ENCODE measurements at regions not wholly inside any gene's neighbourhood (a gene's known extent, or its start where the extent isn't known, plus 50 kb on each side); places are given as distances from the start of the nearest gene placed in this dataset.
"Not testable (repeated sequence)": the region's sequence is repeated elsewhere in the genome, so short reads cannot be mapped to it uniquely, and the experiment has no call there.

GRCh38 chr6:19723545-19723944 is 113.6 kb upstream of the ID4 start:
- no peak overlapping the region for H3K4me3 ChIP-seq (ENCODE audit: low read depth, low read length)
- TF ChIP-seq CTCF (IDR thresholded peaks at IDR 0.05; ENCODE audit: insufficient read depth, low read length, missing control alignments), result no peak
- DNase-seq (ENCODE audit: low read depth, low spot score), result peak; percentile 86
- CTCF ChIA-PET, result no interaction called here
- POLR2A ChIA-PET, result interaction anchor here (1.2 kb wide), 1 partner anchor 114 kb away, joined by 5 read pairs; the partner anchor contains the start of gene ID4

- DNase-seq (ENCODE audit: low read depth, low spot score); CTCF ChIA-PET; POLR2A ChIA-PET; H3K4me3 ChIP-seq (ENCODE audit: low read depth, low read length): not testable (repeated sequence)
Measured at GRCh38 chr6:19725436-19725835, 111.7 kb upstream of the ID4 start.

- CTCF ChIA-PET, result no interaction called here
- no peak for TF ChIP-seq CTCF (IDR thresholded peaks at IDR 0.05; ENCODE audit: insufficient read depth, low read length, missing control alignments)
- peak; percentile 89 for DNase-seq (ENCODE audit: low read depth, low spot score)
- POLR2A ChIA-PET, result no interaction called here
- H3K4me3 ChIP-seq (ENCODE audit: low read depth, low read length), result no peak overlapping the region
Measured at GRCh38 chr6:19731282-19731681, 105.9 kb upstream of the ID4 start.

- no peak for TF ChIP-seq CTCF (IDR thresholded peaks at IDR 0.05; ENCODE audit: insufficient read depth, low read length, missing control alignments)
- no peak overlapping the region for H3K4me3 ChIP-seq (ENCODE audit: low read depth, low read length)
- ChIA-PET CTCF (interaction anchor here (1.1 kb wide), 1 partner anchor 14 kb away, joined by 4 read pairs; no protein-coding TSS in a partner anchor), POLR2A (interaction anchor here (1.5 kb wide), 1 partner anchor 103 kb away, joined by 6 read pairs; the partner anchor contains the start of gene ID4)
- no peak for DNase-seq (ENCODE audit: low read depth, low spot score)
Measured at GRCh38 chr6:19734061-19734460, 103.1 kb upstream of the ID4 start.

GRCh38 chr6:19734519-19734918 is 102.7 kb upstream of the ID4 start:
- no peak for TF ChIP-seq CTCF (IDR thresholded peaks at IDR 0.05; ENCODE audit: insufficient read depth, low read length, missing control alignments)
- POLR2A ChIA-PET, result interaction anchor here (1.5 kb wide), 1 partner anchor 103 kb away, joined by 6 read pairs; the partner anchor contains the start of gene ID4
- no peak overlapping the region for H3K4me3 ChIP-seq (ENCODE audit: low read depth, low read length)
- no peak for DNase-seq (ENCODE audit: low read depth, low spot score)
- CTCF ChIA-PET, result interaction anchor here (1.1 kb wide), 1 partner anchor 14 kb away, joined by 4 read pairs; no protein-coding TSS in a partner anchor

GRCh38 chr6:19736066-19736465 is 101.1 kb upstream of the ID4 start:
- POLR2A ChIA-PET, result no interaction called here
- CTCF ChIA-PET, result interaction anchor here (0.9 to 1.1 kb wide), 2 partner anchors 17 to 19 kb away, joined by 3 to 4 read pairs; no protein-coding TSS in a partner anchor
- no peak for DNase-seq (ENCODE audit: low read depth, low spot score)
- TF ChIP-seq CTCF (IDR thresholded peaks at IDR 0.05; ENCODE audit: insufficient read depth, low read length, missing control alignments), result no peak
- no peak overlapping the region for H3K4me3 ChIP-seq (ENCODE audit: low read depth, low read length)

- DNase-seq (ENCODE audit: low read depth, low spot score), result no peak
- H3K4me3 ChIP-seq (ENCODE audit: low read depth, low read length), result no peak overlapping the region
- TF ChIP-seq CTCF (IDR thresholded peaks at IDR 0.05; ENCODE audit: insufficient read depth, low read length, missing control alignments), result no peak
- CTCF ChIA-PET, result no interaction called here
- POLR2A ChIA-PET, result no interaction called here
Measured at GRCh38 chr6:19738010-19738409, 99.2 kb upstream of the ID4 start.

Data from AG04449 (cell line).